ENCODE measurements at regions not wholly inside any gene's neighbourhood (a gene's known extent, or its start where the extent isn't known, plus 50 kb on each side); places are given as distances from the start of the nearest gene placed in this dataset.
"Not testable (repeated sequence)": the region's sequence is repeated elsewhere in the genome, so short reads cannot be mapped to it uniquely, and the experiment has no call there.

DNA sequence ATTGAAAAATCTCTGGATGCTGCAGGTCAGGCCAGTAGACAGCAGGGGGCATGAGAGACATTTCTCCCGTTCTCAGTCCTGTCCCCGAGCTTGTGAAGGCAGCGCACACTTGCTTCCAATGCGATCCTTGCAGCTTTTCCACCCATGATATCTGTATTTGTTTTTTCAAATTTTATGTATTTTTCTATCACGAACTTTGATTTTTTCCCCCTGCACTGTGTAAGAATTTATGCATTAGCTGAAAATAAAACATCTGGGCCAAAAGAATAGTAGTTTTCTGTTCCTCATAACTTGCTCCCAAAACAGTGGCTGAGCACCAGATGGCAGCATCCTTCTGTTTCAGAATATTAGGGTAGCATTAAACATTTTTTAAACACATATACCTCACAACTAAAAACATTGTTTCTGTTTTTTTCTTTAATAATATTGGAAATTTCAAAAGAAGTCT lies 90.9 kb upstream of the PABPC3 start:
- not testable (repeated sequence) for DNase-seq (ENCODE audit: extremely low read depth, low read depth)
- TF ChIP-seq, protein P1, sequence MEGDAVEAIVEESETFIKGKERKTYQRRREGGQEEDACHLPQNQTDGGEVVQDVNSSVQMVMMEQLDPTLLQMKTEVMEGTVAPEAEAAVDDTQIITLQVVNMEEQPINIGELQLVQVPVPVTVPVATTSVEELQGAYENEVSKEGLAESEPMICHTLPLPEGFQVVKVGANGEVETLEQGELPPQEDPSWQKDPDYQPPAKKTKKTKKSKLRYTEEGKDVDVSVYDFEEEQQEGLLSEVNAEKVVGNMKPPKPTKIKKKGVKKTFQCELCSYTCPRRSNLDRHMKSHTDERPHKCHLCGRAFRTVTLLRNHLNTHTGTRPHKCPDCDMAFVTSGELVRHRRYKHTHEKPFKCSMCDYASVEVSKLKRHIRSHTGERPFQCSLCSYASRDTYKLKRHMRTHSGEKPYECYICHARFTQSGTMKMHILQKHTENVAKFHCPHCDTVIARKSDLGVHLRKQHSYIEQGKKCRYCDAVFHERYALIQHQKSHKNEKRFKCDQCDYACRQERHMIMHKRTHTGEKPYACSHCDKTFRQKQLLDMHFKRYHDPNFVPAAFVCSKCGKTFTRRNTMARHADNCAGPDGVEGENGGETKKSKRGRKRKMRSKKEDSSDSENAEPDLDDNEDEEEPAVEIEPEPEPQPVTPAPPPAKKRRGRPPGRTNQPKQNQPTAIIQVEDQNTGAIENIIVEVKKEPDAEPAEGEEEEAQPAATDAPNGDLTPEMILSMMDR (IDR thresholded peaks at IDR 0.05; ENCODE audit: low read depth, low read length, missing control alignments), result peak; percentile 4

DNA sequence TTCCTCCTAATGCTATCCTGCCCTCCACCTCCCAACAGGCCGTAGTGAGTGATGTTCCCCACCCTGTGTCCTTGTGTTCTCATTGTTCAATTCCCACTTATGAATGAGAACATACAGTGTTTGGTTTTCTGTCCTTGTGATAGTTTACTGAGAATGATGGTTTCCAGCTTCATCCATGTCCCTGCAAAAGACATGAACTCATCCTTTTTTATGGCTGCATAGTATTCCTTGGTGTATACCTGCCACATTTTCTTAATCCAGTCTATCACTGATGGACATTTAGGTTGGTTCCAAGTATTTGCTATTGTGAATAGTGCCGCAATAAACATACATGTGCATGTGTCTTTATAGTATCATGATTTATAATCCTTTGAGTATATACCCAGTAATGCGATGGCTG lies 88.5 kb upstream of the PABPC3 start:
- not testable (repeated sequence) for DNase-seq (ENCODE audit: extremely low read depth, low read depth); H3K4me3 ChIP-seq (replicated peaks; ENCODE audit: low read depth, low read length)

More for the DNA sequence above, 90.9 kb upstream of the PABPC3 start:
- not testable (repeated sequence) for H3K4me3 ChIP-seq (replicated peaks; ENCODE audit: low read depth, low read length)

DNA sequence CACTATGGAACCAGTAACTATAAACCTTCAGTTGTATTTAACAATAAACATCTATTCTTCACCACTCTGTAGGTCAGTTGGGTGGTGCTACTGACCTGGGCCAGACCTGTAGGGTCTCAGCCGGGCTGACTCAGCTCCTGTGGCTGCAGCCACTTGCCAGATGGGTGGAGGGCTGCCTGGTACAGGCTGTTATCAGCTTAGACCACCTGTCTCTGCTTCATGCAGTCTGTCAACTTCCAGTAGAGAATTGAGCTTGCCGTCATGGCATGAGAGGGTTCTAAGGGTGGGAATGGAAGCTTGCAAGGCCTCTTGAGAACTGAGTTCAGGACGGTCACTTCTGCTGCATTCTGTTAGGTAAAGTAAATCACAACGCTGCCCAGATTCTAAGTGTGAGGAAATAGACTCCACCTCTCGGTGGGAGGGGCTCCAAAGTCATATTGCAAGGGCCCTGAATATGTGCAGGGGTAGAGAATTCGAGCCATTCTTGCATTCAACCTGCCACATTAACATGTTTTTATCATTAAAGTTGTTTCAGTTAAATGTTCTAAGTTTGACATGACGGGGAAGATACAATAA lies 81.5 kb upstream of the PABPC3 start:
- not testable (repeated sequence) for H3K4me3 ChIP-seq (replicated peaks; ENCODE audit: low read depth, low read length); DNase-seq (ENCODE audit: extremely low read depth, low read depth)

DNA sequence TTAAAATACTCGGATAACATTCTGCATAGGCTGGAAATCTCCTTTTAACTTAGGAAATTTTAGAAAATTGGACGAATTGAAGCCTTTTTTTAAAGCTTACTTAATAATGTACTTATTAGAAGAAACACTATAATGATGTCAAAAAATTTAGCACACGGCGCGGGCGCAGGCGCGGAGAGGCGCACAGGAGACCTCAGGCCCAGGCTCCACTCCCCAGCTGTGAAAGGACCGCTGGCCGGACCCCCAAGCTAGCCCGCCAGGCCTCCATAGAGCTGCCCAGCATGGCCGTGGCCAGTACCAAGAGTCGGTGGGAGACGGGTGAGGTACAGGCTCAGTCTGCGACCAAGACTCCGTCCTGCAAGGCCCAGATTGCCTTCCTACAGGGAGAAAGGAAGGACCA lies 78.8 kb upstream of the PABPC3 start:
- not testable (repeated sequence) for DNase-seq (ENCODE audit: extremely low read depth, low read depth); H3K4me3 ChIP-seq (replicated peaks; ENCODE audit: low read depth, low read length)

DNA sequence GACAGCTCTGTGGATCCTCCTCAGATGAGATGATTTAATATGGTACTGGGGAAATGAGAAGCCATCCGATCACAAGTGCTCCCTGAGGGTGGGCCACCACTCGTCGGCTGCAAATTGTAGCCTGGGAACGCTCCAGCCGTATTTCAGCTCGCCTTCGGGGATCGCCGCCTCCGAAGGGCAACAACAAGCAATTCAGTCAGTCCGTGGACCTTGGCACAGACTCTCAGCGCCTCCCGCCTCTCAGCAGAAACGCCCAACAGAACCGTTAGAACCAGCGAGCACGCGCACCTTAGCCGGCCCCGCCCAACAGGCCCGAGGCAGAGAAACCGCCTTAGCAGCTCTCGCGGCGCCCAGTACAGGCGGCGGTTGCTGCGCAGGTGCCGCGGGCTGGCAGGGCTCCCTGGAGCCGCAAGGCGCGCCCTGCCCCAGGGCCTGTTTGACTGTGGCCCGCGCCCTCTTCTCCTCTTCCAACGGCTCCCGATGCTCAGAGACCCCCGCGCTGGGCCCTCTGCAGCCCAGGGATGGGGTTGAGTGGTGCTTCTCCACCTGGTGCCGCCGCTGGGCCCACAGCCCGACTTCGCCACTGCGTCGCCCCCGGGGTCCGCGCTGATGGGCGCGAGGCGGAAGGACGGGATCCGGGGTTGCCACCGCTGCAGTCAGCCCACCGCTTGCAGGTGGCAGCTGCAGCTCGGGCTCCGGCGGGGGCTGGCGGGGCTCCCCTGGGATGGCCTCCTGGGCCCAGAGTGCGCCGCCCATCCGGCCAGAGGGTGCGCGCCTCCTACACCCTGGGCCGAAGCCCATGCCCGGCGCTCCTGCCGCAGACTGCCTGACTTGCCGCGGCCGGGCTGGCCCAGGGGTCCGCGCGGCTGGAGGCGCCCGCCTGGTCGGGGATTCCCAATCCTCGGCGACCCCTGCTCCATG lies 77.9 kb upstream of the PABPC3 start:
- not testable (repeated sequence) for H3K4me3 ChIP-seq (replicated peaks; ENCODE audit: low read depth, low read length)

DNA sequence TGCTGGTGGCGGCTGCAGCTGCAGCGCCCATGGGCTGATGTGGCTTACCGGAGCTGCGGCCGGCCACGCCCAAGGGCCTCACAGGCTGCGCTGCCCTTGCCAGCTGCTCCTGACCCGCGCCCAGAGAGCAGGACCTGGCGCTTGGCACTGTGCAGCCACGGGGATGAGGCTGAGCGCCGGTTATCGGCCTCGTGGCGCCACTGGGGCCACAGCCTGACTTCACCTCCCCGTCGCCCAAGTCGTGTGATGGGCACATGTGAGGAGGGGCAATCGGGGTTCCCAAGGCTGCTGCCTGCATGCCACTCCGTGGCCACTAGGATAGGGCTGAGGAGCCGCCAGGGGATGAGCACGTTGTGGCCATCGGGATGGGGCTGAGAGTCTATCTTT lies 77.2 kb upstream of the PABPC3 start:
- H3K4me3 ChIP-seq (replicated peaks; ENCODE audit: low read depth, low read length), result no peak overlapping the region
- no peak for DNase-seq (ENCODE audit: extremely low read depth, low read depth)
- TF ChIP-seq, protein P1 (IDR thresholded peaks at IDR 0.05; ENCODE audit: low read depth, low read length, missing control alignments), result no peak

More for the DNA sequence above, 77.9 kb upstream of the PABPC3 start:
- not testable (repeated sequence) for DNase-seq (ENCODE audit: extremely low read depth, low read depth)

DNA sequence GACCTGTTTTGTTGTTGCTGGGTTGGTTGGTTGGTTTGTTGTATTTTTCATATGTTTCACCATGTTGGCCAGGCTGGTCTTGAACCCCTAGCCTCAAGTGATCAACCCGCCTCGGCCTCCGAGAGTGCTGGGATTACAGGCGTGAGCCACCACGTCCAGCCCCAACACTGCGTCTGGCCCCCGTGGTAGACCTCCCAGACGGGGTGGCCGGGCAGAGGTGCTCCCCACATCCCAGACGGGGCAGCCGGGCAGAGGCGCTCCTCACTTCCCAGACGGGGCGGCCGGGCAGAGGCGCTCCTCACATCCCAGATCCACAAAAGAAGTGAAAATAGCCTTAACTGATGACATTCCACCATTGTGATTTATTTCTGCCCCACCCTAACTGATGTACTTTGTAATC lies 76.2 kb upstream of the PABPC3 start:
- not testable (repeated sequence) for DNase-seq (ENCODE audit: extremely low read depth, low read depth); H3K4me3 ChIP-seq (replicated peaks; ENCODE audit: low read depth, low read length)

DNA sequence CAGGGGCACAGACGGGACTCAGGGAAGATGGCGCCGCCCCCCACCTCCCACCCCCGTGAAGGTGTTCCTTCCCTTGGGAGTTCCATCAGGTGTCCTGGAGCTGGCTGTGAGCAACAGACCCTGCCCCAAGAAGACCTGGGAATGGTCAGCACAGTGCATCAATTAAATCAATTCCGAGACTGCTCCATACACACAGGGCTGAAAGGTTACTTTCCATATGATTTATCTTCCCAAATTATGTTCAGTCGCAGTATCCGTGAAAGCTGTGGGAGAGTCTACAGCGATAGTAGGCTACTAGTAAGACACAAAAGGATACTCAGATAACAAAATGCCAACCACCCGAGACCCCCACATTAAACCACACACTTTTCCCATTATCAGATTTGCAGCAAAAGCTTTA lies 71.8 kb upstream of the PABPC3 start:
- no peak for DNase-seq (ENCODE audit: extremely low read depth, low read depth)
- H3K4me3 ChIP-seq (replicated peaks; ENCODE audit: low read depth, low read length), result no peak overlapping the region
- TF ChIP-seq, protein P1 (IDR thresholded peaks at IDR 0.05; ENCODE audit: low read depth, low read length, missing control alignments), result no peak

DNA sequence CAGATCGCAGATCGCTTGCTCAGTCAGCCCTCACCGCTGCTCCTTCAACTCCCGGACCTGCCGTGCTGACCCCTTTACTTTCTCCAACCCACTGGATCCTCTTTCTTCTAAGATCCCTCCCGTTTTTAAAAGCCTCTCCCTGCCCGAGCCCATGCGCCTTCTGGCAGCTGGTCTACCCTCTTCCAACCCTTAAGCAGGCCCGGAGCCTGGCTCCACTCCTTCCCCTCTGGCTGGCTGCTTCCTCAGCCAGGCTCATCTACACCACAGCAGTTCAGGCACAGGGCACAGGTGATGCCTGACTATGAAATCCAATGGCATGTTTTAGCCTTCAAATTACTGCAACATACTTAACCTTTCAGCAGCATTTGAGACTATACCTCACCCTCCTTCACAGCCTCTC lies 63.8 kb upstream of the PABPC3 start:
- DNase-seq (ENCODE audit: extremely low read depth, low read depth), result no peak
- TF ChIP-seq, protein P1 (IDR thresholded peaks at IDR 0.05; ENCODE audit: low read depth, low read length, missing control alignments), result no peak
- no peak overlapping the region for H3K4me3 ChIP-seq (replicated peaks; ENCODE audit: low read depth, low read length)

Data from HFF-Myc (cell line).